ENCODE measurements at regions not wholly inside any gene's neighbourhood (a gene's known extent, or its start where the extent isn't known, plus 50 kb on each side); places are given as distances from the start of the nearest gene placed in this dataset.

GRCh38 chr3:43160664-43161063 is 54.8 kb upstream of the POMGNT2 start:
- TF ChIP-seq, protein P1, sequence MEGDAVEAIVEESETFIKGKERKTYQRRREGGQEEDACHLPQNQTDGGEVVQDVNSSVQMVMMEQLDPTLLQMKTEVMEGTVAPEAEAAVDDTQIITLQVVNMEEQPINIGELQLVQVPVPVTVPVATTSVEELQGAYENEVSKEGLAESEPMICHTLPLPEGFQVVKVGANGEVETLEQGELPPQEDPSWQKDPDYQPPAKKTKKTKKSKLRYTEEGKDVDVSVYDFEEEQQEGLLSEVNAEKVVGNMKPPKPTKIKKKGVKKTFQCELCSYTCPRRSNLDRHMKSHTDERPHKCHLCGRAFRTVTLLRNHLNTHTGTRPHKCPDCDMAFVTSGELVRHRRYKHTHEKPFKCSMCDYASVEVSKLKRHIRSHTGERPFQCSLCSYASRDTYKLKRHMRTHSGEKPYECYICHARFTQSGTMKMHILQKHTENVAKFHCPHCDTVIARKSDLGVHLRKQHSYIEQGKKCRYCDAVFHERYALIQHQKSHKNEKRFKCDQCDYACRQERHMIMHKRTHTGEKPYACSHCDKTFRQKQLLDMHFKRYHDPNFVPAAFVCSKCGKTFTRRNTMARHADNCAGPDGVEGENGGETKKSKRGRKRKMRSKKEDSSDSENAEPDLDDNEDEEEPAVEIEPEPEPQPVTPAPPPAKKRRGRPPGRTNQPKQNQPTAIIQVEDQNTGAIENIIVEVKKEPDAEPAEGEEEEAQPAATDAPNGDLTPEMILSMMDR (IDR thresholded peaks at IDR 0.05; ENCODE audit: low read depth, low read length) = no peak
- no peak for TF ChIP-seq EZH2phosphoT487 (IDR thresholded peaks at IDR 0.05; ENCODE audit: low read depth)

All from OCI-LY3 (cell line).